Neural crest cell (in vitro differentiated cells): ENCODE measurements at regions not wholly inside any gene's neighbourhood (a gene's known extent, or its start where the extent isn't known, plus 50 kb on each side); places are given as distances from the start of the nearest gene placed in this dataset.
"Not testable (repeated sequence)": the region's sequence is repeated elsewhere in the genome, so short reads cannot be mapped to it uniquely, and the experiment has no call there.

Source experiments
- DNase-seq: peaks from one replicate; pipeline ENCODE4 v3.0.0; 2021; ENCODE audit warnings: low read depth, mixed read lengths, low spot score
- H3K27ac Mint-ChIP-seq: one replicate; pipeline ENCODE4 v1.8.0; 2021; ENCODE audit warnings: mild to moderate bottlenecking, mixed read lengths; ENCODE audit not compliant: unreplicated experiment
- H3K27me3 Mint-ChIP-seq: 2 replicates; pipeline ENCODE4 v1.8.0; 2021; ENCODE audit warnings: low read depth, mild to moderate bottlenecking, mixed read lengths
- H3K36me3 Mint-ChIP-seq: 2 replicates; pipeline ENCODE4 v1.8.0; 2021; ENCODE audit warnings: low read depth, mild to moderate bottlenecking, mixed read lengths
- H3K4me1 Mint-ChIP-seq: 2 replicates; pipeline ENCODE4 v1.8.0; 2021; ENCODE audit warnings: mixed read lengths
- H3K4me3 Mint-ChIP-seq: one replicate; pipeline ENCODE4 v1.8.0; 2021; ENCODE audit warnings: mild to moderate bottlenecking, mixed read lengths
- H3K9me3 Mint-ChIP-seq: 2 replicates; pipeline ENCODE4 v1.8.0; 2021; ENCODE audit warnings: mixed read lengths
- TF ChIP-seq, protein P1 (sequence below): fragments of 200-600 bp; sonication (generic); conservative IDR thresholded peaks from 2 replicates; pipeline ENCODE4 v1.5.0; 2021; ENCODE audit warnings: antibody characterized with exemption, mild to moderate bottlenecking

DNA sequence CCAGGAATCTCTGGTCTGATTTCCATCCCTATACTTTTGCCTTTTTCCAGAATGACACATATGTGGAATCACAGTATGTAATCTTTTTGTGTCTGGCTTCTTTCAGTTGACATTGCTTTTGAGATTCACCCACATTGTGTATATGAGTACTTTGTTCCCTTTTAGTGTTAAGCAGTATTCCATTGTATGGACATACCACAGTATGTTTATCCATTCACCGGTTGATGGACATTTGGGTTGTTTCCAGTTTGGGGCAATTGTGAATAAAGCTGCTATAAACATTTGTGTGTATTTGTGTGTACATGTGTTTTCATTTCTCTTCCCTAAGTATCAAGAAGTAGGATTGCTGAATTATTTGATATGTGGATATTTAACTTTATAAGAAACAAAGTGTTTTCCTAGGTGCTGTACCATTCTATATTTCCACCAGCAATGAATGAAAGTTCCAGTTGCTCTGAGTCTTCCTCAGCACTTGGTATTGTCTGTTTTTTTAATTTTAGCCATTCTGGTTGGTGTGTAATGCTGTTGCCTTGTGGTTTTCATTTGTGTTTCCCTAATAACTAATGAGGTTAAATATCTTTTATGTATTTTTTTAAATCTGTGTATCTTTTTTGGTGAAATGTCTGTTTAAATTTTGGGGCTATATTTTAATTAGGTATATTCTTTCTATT is 203.5 kb upstream of the HAAO start:
- no peak for DNase-seq
- no peak overlapping the region for H3K4me3 Mint-ChIP-seq
- TF ChIP-seq, protein P1, sequence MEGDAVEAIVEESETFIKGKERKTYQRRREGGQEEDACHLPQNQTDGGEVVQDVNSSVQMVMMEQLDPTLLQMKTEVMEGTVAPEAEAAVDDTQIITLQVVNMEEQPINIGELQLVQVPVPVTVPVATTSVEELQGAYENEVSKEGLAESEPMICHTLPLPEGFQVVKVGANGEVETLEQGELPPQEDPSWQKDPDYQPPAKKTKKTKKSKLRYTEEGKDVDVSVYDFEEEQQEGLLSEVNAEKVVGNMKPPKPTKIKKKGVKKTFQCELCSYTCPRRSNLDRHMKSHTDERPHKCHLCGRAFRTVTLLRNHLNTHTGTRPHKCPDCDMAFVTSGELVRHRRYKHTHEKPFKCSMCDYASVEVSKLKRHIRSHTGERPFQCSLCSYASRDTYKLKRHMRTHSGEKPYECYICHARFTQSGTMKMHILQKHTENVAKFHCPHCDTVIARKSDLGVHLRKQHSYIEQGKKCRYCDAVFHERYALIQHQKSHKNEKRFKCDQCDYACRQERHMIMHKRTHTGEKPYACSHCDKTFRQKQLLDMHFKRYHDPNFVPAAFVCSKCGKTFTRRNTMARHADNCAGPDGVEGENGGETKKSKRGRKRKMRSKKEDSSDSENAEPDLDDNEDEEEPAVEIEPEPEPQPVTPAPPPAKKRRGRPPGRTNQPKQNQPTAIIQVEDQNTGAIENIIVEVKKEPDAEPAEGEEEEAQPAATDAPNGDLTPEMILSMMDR = no peak
- H3K9me3 Mint-ChIP-seq = peaks cover 3% of the 10 kb centered on the region
- no peaks in the 10 kb centered on the region for H3K27me3 Mint-ChIP-seq
- H3K4me1 Mint-ChIP-seq = peaks cover 10% of the 10 kb centered on the region
- no peak overlapping the region for H3K27ac Mint-ChIP-seq
- no peaks in the 10 kb centered on the region for H3K36me3 Mint-ChIP-seq

DNA sequence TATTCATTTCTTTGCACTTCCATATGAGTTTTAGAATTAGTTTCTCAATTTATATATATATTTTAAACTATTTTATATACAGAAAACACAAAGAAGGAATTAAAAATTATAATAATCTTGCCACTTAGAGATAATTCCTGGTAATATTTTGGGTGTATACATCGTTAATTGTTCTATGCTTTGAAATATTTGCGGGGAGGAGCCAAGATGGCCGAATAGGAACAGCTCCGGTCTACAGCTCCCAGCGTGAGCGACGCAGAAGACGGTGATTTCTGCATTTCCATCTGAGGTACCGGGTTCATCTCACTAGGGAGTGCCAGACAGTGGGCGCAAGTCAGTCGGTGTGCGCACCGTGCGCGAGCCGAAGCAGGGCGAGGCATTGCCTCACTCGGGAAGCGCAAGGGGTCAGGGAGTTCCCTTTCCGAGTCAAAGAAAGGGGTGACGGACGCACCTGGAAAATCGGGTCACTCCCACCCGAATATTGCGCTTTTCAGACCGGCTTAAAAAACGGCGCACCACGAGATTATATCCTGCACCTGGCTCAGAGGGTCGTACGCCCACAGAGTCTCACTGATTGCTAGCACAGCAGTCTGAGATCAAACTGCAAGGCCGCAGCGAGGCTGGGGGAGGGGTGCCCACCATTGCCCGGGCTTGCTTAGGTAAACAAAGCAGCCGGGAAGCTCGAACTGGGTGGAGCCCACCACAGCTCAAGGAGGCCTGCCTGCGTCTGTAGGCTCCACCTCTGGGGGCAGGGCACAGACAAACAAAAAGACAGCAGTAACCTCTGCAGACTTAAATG is 197.1 kb upstream of the HAAO start:
- H3K36me3 Mint-ChIP-seq, DNase-seq, H3K9me3 Mint-ChIP-seq, H3K27ac Mint-ChIP-seq, H3K4me3 Mint-ChIP-seq, H3K27me3 Mint-ChIP-seq, H3K4me1 Mint-ChIP-seq: not testable (repeated sequence)

DNA sequence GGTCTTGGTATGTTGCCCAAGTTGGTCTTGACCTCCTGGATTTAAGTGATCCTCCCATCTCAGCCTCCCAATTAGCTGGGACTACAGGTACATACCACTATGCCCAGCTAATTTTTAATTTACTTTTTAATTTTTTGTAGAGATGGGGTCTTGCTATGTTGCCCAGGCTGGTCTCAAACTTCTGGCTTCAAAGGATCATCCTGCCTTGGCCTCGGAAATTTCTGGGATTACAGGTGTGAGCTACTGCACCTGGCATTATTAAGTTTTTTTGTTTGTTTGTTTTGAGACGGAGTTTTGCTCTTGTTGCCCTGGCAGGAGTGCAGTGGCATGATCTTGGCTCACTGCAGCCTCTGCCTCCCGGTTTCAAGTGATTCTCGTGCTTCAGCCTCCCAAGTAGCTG is 195.7 kb upstream of the HAAO start:
- not testable (repeated sequence) for DNase-seq, H3K27ac Mint-ChIP-seq, H3K27me3 Mint-ChIP-seq, H3K9me3 Mint-ChIP-seq, H3K36me3 Mint-ChIP-seq, H3K4me3 Mint-ChIP-seq, H3K4me1 Mint-ChIP-seq

DNA sequence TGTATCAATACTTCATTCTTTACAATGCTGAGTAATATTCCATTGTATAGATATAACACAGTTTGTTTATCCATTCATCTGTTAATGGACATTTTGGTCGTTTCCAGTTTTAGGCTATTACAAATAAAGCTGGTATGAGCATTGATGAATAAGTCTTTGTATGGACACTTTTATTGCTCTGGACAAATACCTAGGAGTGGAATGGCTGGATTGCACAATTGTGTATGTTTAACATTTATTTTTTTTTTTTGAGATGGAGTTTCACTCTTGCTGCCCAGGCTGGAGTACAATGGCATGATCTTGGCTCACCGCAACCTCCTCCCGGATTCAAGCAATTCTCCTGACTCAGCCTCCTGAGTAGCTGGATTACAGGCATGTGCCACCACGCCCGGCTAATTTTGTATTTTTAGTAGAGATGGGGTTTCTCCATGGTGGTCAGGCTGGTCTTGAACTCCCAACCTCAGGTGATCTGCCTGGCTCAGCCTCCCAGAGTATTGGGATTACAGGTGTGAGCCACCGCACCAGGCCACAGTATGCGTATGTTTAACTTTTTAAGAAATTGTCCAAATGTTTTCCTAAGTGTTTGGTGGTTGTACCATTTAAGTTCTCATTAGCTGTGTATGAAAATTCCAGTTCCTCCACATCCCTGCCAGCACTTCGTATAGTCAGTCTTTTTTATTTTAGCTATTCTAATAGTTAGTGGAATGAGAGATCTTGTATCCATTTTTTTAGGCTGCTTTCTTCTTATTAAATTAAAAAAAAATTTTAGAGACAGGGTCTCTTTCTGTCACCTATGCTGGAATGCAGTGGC is 194.9 kb upstream of the HAAO start:
- TF ChIP-seq, protein P1 = no peak
- H3K27ac Mint-ChIP-seq = no peak overlapping the region
- no peak overlapping the region for H3K4me3 Mint-ChIP-seq
- H3K36me3 Mint-ChIP-seq = peaks cover 3% of the 10 kb centered on the region
- no peak for DNase-seq
- peaks cover 2% of the 10 kb centered on the region for H3K9me3 Mint-ChIP-seq
- H3K27me3 Mint-ChIP-seq = no peaks in the 10 kb centered on the region
- H3K4me1 Mint-ChIP-seq = peaks cover 7% of the 10 kb centered on the region

DNA sequence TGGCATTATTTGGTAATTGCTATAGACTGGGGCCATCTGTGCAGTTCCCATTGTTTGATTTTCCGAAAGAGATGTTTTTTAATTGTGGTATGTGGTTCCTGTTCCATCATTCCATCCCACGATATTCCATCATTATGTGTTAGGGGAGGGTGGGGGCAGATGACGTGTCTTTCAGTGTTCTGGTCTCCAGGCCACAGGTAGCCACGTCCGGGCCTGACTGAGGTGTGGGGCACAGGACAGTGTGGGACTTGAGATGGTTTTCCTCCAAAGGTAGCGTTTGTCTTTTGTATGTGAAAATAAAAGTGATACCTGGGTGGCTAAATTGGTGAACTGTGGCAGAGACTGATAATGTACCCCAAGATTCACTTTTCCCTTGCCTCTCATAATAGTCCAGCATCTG is 192.2 kb upstream of the HAAO start:
- Mint-ChIP-seq H3K36me3 (no peaks in the 10 kb centered on the region), H3K4me3 (no peak overlapping the region), H3K9me3 (peaks cover 2% of the 10 kb centered on the region), H3K27ac (no peak overlapping the region), H3K27me3 (no peaks in the 10 kb centered on the region), H3K4me1 (peaks cover 6% of the 10 kb centered on the region)
- TF ChIP-seq, protein P1 = no peak
- no peak for DNase-seq

DNA sequence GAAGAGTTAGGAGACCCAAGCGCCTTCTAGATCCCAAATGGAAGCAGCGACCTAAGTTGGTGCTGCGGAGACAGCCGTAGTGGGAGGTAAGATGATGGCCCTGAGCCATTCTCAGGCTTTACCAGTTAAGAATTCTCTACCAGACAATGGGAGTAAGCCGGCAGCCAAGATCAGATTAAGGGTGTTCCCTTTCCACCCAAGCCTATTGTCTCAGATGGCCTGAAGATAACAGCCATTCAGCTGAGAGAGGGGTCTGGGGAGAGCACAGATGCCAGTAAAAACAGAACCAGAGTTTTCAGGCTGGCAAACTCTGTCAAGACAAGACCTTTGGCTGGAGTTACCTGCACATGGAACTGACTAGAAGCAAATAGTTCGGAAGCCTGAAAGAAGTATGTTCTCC is 191.7 kb upstream of the HAAO start:
- TF ChIP-seq, protein P1 = no peak
- Mint-ChIP-seq H3K4me1 (peaks cover 6% of the 10 kb centered on the region), H3K27me3 (no peaks in the 10 kb centered on the region), H3K9me3 (peaks cover 2% of the 10 kb centered on the region), H3K36me3 (no peaks in the 10 kb centered on the region), H3K4me3 (no peak overlapping the region), H3K27ac (no peak overlapping the region)
- no peak for DNase-seq
